HUDEP-2 (cell line): ENCODE measurements at regions not wholly inside any gene's neighbourhood (a gene's known extent, or its start where the extent isn't known, plus 50 kb on each side); places are given as distances from the start of the nearest gene placed in this dataset.
"Not testable (repeated sequence)": the region's sequence is repeated elsewhere in the genome, so short reads cannot be mapped to it uniquely, and the experiment has no call there.

Source experiments
- DNase-seq, 76 experiments: peaks; one replicate each; lab custom pipeline; 2025; ENCODE audit not compliant: unreplicated experiment in 76 of 76; lab: John Stamatoyannopoulos, UW

DNA sequence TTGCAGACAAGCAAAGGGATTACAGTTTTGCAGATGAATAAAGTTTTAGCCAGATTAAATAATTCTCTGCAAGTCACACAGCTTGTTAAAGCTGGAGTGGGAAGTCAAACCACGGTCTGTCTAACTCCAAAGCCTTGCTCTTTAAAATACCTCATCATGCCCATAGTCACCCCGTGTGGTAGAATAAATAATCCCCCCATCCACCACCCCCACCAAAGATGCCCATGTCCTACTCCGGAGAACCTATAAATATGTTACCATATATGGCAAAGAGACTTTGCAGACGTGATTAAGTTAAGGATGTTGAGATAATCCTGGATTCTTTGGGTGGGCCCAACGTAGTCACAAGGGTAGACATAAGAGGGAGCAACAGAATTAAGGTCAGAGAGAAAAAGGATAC is 118.7 kb downstream of the BEND2 start:
- DNase-seq = no peak

- DNase-seq = no peak
These were observed 119.6 kb downstream of the BEND2 start for GRCh38 chrX:18101087-18101486.

- DNase-seq = no peak
These were observed 120.9 kb downstream of the BEND2 start for GRCh38 chrX:18099745-18100144.

DNA sequence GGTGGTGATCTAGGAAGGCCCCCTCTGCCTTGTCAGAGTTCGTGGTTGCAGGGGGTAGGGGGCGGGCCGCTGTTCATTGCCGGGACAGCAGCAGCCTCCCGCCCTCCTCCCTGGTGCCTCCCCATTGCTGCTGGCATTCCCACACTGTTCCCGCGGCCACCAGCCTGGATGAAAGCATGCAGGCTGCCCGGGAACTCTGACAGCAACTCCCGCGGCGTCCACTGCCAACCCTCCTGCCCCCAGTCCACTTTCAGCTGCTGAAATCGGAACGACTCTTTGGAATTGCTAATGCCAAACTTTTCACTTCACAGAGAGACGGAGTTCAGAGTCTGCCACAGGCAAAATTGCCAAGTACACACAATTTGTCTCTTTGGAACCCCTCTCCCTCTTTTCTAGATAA is 121.9 kb downstream of the BEND2 start:
- no peak for DNase-seq

DNA sequence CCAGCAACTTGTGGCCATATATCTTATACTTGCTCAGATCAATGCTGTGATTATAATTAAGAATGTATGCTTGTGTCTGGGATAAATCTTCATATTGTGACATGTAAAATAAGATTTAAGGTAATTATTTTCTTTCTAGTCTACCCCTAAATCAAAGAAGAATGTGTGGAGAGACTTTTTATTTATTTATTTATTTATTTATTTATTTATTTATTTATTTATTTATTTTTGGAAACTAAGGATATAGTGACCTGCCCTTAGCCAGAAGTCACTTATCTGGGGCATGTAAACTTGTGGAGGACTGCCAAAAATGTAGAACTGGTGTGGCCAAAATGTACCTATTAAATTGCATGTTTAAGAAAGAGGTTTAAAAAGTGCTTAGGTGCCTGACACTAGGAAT is 144.3 kb downstream of the BEND2 start:
- no peak for DNase-seq

DNA sequence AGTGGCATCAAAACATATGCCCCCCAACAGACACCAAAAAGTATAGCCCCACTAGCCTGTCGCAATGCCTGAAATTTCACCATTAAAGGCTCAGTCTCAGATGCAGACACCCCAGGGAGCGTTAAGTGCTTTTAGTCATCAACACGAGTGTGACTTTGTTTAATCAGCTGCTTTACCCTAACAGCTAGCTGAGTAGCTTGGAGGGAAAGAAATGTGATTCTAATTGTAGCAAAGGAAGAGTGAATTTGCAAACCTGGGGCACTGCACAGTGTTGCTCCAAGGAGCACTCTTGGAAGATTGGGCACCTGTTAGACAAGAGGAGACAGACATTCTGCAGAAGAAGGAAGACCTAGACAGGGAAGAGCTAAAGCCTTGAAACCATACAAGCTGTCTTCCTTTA is 145.1 kb downstream of the BEND2 start:
- DNase-seq = no peak

GRCh38 chrX:18068045-18068444 is 152.6 kb downstream of the BEND2 start:
- DNase-seq = not testable (repeated sequence)

DNA sequence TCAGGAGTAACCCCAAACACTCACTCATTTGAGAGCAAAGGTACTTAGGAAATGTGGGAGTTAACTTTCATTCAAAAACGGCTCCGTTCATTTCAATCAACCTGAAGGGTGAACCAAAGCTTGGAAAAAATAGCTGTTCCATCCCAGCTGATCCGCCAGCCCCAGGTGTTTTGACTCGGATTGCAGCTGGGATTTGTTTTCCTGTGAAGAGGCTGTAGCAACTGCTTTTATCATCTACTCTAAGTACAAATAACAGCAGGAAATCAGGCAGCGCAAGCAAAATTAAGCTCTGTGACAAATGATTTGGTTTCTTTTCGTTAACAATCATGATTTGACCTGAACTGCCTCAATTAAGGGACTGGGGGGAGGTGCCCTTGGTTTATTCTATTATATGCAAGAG is 154.7 kb downstream of the BEND2 start:
- DNase-seq = no peak

GRCh38 chrX:18051690-18052089 is 169.0 kb downstream of the BEND2 start:
- DNase-seq = no peak

GRCh38 chrX:18047491-18047890 is 173.2 kb downstream of the BEND2 start:
- no peak for DNase-seq

DNA sequence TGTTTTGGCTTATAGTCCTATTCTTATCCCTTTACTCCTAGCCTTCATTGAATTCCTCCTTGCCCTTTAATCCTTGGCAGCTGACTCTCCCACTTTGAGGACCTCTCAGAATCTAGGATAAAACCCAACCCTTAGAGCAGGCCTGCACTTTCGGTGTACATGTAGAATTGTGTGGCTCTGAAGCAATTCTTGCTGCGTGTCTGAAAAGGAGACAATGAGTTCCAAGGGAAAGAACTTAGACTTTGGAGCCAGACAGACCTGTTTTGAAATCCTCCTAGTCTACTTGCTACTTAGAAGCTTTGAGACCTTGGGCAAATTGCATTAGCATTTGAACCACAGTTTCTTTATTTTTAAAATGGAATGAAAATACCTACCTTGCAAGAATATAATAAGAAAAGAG is 175.2 kb downstream of the BEND2 start:
- DNase-seq = no peak

- no peak for DNase-seq
These were observed 177.9 kb downstream of the BEND2 start for GRCh38 chrX:18042776-18043175.

DNA sequence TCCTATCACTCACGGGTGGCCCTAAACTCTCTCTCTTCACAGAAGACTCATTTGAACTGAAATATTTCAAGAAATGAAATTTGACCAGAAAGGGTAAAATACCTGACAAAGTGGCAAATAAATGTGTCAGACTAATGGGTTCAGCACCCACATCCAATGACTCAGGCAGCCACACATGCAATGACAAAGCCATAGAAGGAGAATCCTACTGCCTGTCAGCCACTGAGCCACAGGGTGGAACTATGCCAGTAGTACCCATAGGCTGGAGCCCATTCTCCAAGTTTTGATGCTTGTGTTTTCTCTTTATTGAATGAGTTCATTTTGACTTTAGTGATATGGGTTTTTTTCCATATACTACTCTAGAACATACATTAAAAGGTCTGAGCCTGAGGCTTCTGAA is 179.0 kb downstream of the BEND2 start:
- DNase-seq = no peak

DNA sequence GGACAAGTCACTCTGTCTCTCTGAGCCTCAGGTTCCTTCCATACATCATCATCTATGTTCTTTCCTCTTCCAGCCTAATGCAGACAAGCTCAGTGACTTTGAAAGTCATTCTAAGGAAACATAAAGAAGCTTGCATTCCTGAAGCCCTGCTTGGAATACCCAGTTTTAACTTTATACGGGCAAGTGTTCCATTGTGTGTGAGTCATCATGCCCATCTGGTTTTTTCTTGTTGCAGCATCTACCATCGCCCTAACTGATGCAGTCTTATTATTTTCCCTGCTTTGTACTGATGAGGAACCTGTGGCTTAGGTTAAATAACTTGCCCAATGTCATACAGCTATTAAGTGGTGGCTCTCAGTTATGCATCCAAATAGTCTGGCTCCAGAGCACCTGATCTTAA is 177.9 kb upstream of the RAI2 start:
- DNase-seq = no peak

DNA sequence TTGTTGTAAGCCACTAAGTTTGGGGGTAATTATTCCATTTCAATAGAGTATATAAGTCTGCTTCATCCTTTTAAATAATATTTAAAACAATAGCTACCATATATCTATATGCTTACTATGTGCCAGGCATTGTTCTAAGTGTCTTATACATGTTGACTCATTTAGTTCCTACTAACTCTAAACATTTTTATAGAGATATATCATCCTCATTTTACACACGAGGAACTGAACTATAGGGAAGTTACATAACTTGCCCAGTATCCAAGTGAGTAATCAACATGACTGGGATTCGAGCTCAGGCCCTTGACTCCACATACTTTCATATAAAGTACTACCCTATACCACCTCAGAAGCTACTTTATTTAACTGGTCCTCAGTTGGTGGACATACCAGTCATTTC is 175.3 kb upstream of the RAI2 start:
- DNase-seq = no peak

DNA sequence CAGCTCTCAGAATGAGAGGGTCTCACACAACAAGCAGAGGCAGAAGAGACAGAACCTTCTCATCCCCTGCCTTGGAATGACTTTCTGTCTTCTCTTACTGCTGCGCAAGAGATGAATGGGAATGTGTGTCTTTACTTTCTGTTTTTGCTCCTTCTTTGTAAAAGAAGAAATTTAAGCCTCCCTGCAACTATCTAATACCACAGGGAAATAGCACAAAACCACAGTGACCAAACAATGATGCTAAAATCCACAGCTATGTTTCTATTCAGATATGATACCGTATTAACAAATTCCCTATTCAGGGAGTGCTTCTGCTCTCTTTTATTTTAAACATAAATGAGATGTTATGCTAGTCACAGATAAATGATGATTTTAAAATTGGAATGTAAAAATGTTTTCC is 173.8 kb upstream of the RAI2 start:
- DNase-seq = no peak

GRCh38 chrX:18034504-18034903 is 173.4 kb upstream of the RAI2 start:
- DNase-seq = no peak

DNA sequence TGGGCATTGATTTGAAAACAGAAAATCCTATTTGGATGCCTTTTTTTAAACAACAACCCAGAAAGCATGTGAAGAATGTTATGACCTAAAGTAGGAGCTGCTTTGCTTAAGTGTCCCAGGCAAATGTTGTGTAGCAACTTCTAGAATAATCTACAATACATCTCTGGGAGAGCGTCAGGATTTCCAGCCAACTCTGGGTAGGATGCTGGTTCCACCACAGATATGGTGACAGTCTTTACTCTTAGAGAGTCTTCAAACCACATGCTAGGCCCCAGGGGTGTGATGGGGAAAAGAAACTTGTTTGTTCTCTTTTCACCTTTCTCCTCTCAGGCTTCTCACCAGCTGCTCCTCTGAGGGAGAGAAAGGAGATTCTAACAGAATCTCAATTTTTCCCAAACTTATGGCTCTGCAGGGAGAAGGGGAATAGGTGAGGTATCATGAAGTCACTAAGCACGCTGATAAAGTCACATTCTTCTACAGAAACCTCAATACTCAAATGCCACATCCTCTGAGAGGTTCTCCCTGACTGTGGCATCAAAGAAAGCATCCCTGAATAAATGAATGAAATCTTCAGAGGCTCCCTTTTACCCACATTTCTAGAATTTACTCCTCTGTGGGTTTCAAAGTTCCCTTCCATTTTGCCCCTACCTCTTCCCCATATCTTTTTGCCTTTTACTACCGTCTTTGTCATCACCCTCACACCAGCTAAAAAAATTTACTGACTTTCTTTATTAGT is 171.6 kb upstream of the RAI2 start:
- no peak for DNase-seq

DNA sequence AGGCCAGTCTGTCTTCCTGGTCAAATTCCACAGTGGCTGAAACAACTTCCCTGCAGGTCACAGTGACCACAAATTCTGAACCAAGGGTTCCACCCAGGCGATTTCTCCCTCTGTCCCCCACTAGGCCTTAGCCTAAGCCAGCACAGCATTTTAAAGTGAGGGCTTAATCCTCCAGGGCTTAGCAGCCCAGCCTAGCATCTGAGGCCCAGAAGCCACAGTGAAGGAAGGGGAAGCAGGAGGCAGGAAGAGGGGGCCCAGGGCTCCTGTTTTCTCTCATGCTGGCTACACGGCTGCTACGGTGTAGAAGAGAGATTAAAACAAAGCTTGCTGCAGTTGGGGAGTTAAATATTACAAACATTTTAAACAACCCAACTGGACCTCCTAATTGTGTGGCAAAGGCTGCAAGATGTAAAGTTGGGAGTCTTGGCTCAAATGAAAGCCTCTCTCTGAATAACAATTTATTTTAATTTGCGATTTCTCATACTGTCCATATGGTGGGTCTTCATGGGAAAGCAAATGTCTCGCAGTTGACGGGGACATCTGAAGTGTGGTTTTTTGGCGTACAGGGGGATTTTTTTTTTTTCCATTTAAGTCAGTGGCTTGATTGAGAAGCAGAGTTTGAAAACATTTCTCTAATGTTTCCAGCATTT is 170.8 kb upstream of the RAI2 start:
- DNase-seq = no peak

GRCh38 chrX:18030656-18031055 is 169.6 kb upstream of the RAI2 start:
- DNase-seq = not testable (repeated sequence)

GRCh38 chrX:18026166-18026565 is 165.1 kb upstream of the RAI2 start:
- DNase-seq = no peak

- DNase-seq = no peak
These were observed 156.3 kb upstream of the RAI2 start for GRCh38 chrX:18017411-18017810.

DNA sequence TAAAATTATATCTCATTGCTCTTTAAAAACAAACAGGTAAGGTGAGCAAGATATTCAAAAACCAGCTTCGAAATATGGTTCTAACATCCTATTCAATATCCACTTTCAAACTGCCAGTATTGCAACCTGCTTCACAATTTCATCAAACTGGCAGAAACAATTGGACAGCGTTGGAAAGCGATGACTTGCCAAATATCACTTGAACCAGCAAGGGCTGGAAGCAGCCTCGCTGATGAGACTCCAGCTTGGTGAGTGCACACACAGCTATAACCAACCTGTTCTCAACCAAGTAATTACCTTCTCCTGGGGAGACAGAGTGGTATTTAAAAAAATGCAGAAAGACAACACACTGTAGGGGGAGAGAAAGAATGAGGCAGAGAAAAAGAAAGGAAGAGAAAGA is 155.8 kb upstream of the RAI2 start:
- DNase-seq = no peak
